T-helper 1 cell treated with Interleukin-12 subunit alpha and Interleukin-12 subunit beta and Interleukin-4 antibody, amounts not matched to agents 30 μg/mL and 1 μg/mL, for 36 hours (primary cell): ENCODE measurements at regions not wholly inside any gene's neighbourhood (a gene's known extent, or its start where the extent isn't known, plus 50 kb on each side); places are given as distances from the start of the nearest gene placed in this dataset.
"Not testable (repeated sequence)": the region's sequence is repeated elsewhere in the genome, so short reads cannot be mapped to it uniquely, and the experiment has no call there.

Source experiments
- H3K27ac Mint-ChIP-seq: one replicate; pipeline ENCODE4 v1.8.0; 2021; ENCODE audit warnings: mild to moderate bottlenecking, mixed read lengths
- H3K27me3 Mint-ChIP-seq: one replicate; pipeline ENCODE4 v1.8.0; 2021; ENCODE audit warnings: low read depth, mixed read lengths
- H3K36me3 Mint-ChIP-seq: one replicate; pipeline ENCODE4 v1.8.0; 2021; ENCODE audit warnings: low read depth, mixed read lengths
- H3K4me1 Mint-ChIP-seq: one replicate; pipeline ENCODE4 v1.8.0; 2021; ENCODE audit warnings: low read depth, mixed read lengths
- H3K4me3 Mint-ChIP-seq: one replicate; pipeline ENCODE4 v1.8.0; 2021; ENCODE audit warnings: mild to moderate bottlenecking, moderate library complexity, mixed read lengths
- H3K9me3 Mint-ChIP-seq: one replicate; pipeline ENCODE4 v1.8.0; 2021; ENCODE audit warnings: mixed read lengths

- not testable (repeated sequence) for H3K27ac Mint-ChIP-seq, H3K27me3 Mint-ChIP-seq, H3K4me1 Mint-ChIP-seq, H3K36me3 Mint-ChIP-seq, H3K9me3 Mint-ChIP-seq, H3K4me3 Mint-ChIP-seq
Observed at GRCh38 chr10:9273126-9273833, 1218.8 kb downstream of the GATA3 start.

DNA sequence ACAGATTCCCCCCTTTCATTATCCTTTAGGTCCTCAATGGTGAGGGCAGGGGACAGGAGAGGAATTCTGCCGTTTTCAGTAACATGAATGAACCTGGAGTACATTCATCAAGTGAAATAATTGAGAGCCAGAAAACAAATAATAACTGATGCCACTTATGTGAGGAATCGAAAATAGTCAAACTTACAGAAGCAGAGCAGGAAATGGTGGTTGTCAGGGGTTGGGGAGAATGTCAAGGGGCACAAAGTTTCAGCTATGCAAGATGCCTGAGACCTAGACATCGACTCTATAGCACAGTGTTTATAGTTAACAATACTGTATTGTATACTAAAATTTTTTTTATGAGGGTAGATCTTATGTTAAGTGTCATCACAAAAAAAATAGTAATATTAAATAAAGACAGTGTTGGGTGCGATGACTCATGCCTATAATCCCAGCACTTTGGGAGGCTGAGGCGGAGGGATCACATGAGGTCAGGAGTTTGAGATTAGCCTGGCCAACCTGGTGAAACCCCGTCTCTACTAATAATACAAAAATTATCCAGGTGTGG, 1219.8 kb downstream of the GATA3 start:
- no peaks in the 10 kb centered on the region for H3K36me3 Mint-ChIP-seq
- H3K27me3 Mint-ChIP-seq = peaks cover 4% of the 10 kb centered on the region

GRCh38 chr10:9275861-9276260, 1221.4 kb downstream of the GATA3 start:
- H3K4me1 Mint-ChIP-seq = peaks cover 2% of the 10 kb centered on the region
- H3K36me3 Mint-ChIP-seq = no peaks in the 10 kb centered on the region
- peaks cover 3% of the 10 kb centered on the region for H3K9me3 Mint-ChIP-seq
- H3K4me3 Mint-ChIP-seq = no peak overlapping the region
- H3K27me3 Mint-ChIP-seq = no peaks in the 10 kb centered on the region
- no peak overlapping the region for H3K27ac Mint-ChIP-seq

More for the DNA sequence above, 1219.8 kb downstream of the GATA3 start:
- no peak overlapping the region for H3K27ac Mint-ChIP-seq
- H3K4me3 Mint-ChIP-seq = no peak overlapping the region
- no peaks in the 10 kb centered on the region for H3K4me1 Mint-ChIP-seq
- H3K9me3 Mint-ChIP-seq = no peaks in the 10 kb centered on the region

- Mint-ChIP-seq H3K36me3 (no peaks in the 10 kb centered on the region), H3K27ac (no peak overlapping the region), H3K4me3 (no peak overlapping the region), H3K4me1 (peaks cover 4% of the 10 kb centered on the region), H3K27me3 (peaks cover 26% of the 10 kb centered on the region), H3K9me3 (peaks cover 3% of the 10 kb centered on the region)
Observed at GRCh38 chr10:9285690-9286089, 1231.2 kb downstream of the GATA3 start.

- no peaks in the 10 kb centered on the region for H3K9me3 Mint-ChIP-seq
- no peaks in the 10 kb centered on the region for H3K36me3 Mint-ChIP-seq
- no peak overlapping the region for H3K27ac Mint-ChIP-seq
- H3K4me1 Mint-ChIP-seq = peaks cover 6% of the 10 kb centered on the region
- no peak overlapping the region for H3K4me3 Mint-ChIP-seq
- H3K27me3 Mint-ChIP-seq = peaks cover 26% of the 10 kb centered on the region
Observed at GRCh38 chr10:9289811-9290210, 1235.3 kb downstream of the GATA3 start.

DNA sequence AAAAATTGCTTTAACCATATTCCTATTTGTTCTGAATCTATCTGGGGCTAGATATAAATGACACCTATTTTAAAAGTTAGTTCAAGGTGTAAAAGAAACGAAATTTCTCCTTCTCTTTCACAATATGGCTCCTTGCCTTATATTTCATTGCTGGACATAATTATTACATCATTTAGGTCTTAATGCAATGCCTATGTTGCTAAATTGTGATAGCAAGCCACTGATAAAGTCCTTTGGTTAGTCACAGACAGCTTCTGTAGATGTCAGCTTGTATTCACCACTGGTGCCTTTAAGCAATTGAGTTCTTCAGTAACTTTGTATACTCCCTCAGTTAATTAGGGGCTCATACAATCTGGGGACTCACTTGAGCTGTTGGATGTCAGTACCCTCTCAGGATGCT, 1236.6 kb downstream of the GATA3 start:
- H3K27ac Mint-ChIP-seq = no peak overlapping the region
- H3K36me3 Mint-ChIP-seq = no peaks in the 10 kb centered on the region
- H3K4me1 Mint-ChIP-seq = peaks cover 14% of the 10 kb centered on the region
- no peaks in the 10 kb centered on the region for H3K9me3 Mint-ChIP-seq
- no peak overlapping the region for H3K4me3 Mint-ChIP-seq
- H3K27me3 Mint-ChIP-seq = peaks cover 18% of the 10 kb centered on the region

DNA sequence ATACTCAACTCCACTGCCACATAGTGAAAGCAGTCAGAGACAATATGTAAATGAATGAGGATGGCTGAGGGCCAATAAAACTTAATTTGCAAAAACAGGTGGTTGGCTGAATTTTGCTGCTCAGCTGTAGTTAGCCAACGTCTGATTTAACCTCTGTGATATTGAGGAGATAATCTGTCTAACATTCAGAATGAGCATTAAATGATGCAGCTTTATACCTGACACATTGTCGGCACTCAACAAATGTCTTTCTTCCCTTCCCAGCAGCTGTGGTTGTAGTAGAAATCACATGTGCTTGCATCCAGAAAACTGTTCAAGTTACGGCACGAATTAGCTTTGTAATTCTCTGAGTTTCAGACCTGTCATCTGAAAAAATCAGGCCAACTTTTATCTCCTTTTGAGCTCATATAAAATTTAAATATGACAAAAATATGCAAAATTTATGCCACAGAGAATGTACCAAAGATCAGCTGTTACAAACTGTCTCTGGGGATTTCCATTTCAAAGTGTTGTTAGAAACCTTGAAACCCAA, 1239.7 kb downstream of the GATA3 start:
- Mint-ChIP-seq H3K9me3 (no peaks in the 10 kb centered on the region), H3K4me3 (no peak overlapping the region), H3K27ac (peak overlapping the region; percentile 52), H3K4me1 (peaks cover 17% of the 10 kb centered on the region), H3K36me3 (no peaks in the 10 kb centered on the region), H3K27me3 (peaks cover 8% of the 10 kb centered on the region)

GRCh38 chr10:9294865-9295264, 1240.4 kb downstream of the GATA3 start:
- Mint-ChIP-seq H3K27ac (peak overlapping the region; percentile 52), H3K9me3 (no peaks in the 10 kb centered on the region), H3K4me1 (peaks cover 17% of the 10 kb centered on the region), H3K36me3 (no peaks in the 10 kb centered on the region), H3K4me3 (no peak overlapping the region), H3K27me3 (peaks cover 5% of the 10 kb centered on the region)

GRCh38 chr10:9296190-9296589, 1241.7 kb downstream of the GATA3 start:
- no peaks in the 10 kb centered on the region for H3K36me3 Mint-ChIP-seq

GRCh38 chr10:9297580-9297979, 1243.1 kb downstream of the GATA3 start:
- Mint-ChIP-seq H3K4me1 (peaks cover 17% of the 10 kb centered on the region), H3K27me3 (no peaks in the 10 kb centered on the region), H3K27ac (no peak overlapping the region), H3K9me3 (no peaks in the 10 kb centered on the region), H3K4me3 (no peak overlapping the region), H3K36me3 (no peaks in the 10 kb centered on the region)

More at GRCh38 chr10:9296190-9296589, 1241.7 kb downstream of the GATA3 start:
- peaks cover 17% of the 10 kb centered on the region for H3K4me1 Mint-ChIP-seq
- no peak overlapping the region for H3K4me3 Mint-ChIP-seq
- no peaks in the 10 kb centered on the region for H3K9me3 Mint-ChIP-seq
- H3K27ac Mint-ChIP-seq = no peak overlapping the region
- no peaks in the 10 kb centered on the region for H3K27me3 Mint-ChIP-seq

DNA sequence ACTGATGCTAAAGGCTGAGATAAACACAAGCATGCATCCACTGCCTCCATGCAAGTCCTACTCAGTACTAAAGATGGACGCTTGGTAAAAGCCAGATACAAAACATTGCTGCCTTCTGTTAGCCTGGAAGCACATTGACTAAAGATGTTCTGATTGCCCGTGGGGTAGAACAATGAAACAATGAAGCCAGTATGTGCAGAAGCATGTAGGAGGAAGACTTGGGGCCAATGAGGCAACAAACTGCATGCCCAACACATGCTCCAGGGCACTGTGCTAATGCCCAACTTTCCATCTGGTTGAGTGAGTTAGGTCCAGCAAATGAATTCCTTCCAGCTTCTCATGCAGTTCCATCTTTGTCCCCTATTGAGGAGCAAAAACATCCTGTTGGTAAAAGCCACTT, 1245.5 kb downstream of the GATA3 start:
- Mint-ChIP-seq H3K9me3 (no peaks in the 10 kb centered on the region), H3K36me3 (no peaks in the 10 kb centered on the region), H3K4me3 (no peak overlapping the region), H3K4me1 (peaks cover 10% of the 10 kb centered on the region), H3K27me3 (peaks cover 6% of the 10 kb centered on the region), H3K27ac (no peak overlapping the region)

GRCh38 chr10:9301148-9301547, 1246.7 kb downstream of the GATA3 start:
- Mint-ChIP-seq H3K27me3 (peaks cover 8% of the 10 kb centered on the region), H3K36me3 (no peaks in the 10 kb centered on the region), H3K4me1 (peaks cover 3% of the 10 kb centered on the region), H3K9me3 (no peaks in the 10 kb centered on the region), H3K27ac (no peak overlapping the region), H3K4me3 (no peak overlapping the region)

DNA sequence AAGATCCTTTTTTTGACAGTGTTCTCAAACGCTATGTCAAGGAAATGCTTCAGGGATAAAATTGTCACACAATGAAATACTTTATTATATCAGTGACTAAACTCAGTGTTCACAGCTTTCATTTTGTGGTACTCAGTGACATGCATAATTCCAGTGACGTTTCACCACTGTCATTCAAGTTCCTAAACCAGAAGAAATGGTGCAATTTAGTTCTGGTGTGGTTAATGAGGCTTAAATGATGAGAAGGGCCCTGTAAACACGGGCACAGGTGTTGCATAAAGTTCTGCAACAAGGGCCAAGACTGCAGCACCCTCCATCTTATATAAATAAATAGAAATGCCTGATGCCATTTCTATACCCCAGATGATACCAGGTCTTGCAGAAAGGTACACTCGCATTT, 1247.1 kb downstream of the GATA3 start:
- no peaks in the 10 kb centered on the region for H3K36me3 Mint-ChIP-seq
- peaks cover 8% of the 10 kb centered on the region for H3K27me3 Mint-ChIP-seq

GRCh38 chr10:9302140-9302746, 1247.8 kb downstream of the GATA3 start:
- no peaks in the 10 kb centered on the region for H3K36me3 Mint-ChIP-seq
- no peak overlapping the region for H3K4me3 Mint-ChIP-seq
- H3K4me1 Mint-ChIP-seq = no peaks in the 10 kb centered on the region
- peaks cover 8% of the 10 kb centered on the region for H3K27me3 Mint-ChIP-seq
- H3K27ac Mint-ChIP-seq = no peak overlapping the region
- H3K9me3 Mint-ChIP-seq = no peaks in the 10 kb centered on the region

More for the DNA sequence above, 1247.1 kb downstream of the GATA3 start:
- Mint-ChIP-seq H3K9me3 (no peaks in the 10 kb centered on the region), H3K4me3 (no peak overlapping the region), H3K4me1 (peaks cover under 1% of the 10 kb centered on the region), H3K27ac (no peak overlapping the region)
